SK-N-SH (cell line): ENCODE measurements at regions not wholly inside any gene's neighbourhood (a gene's known extent, or its start where the extent isn't known, plus 50 kb on each side); places are given as distances from the start of the nearest gene placed in this dataset.

Experiments
- CTCF ChIP-seq: fragments of 200-600 bp; sonication (generic); IDR thresholded peaks from 2 replicates; pipeline ENCODE4 v1.6.1; 2017; ENCODE audit warnings: antibody characterized with exemption, mild to moderate bottlenecking, moderate library complexity
- EP300 ChIP-seq, 2 experiments: IDR thresholded peaks; 2 replicates each; pipeline versions ENCODE4 v1.4.0 to v1.6.1; 2012; ENCODE audit warnings: borderline replicate concordance in 1 of 2, low read depth in 1 of 2, low read length in 1 of 2
- EZH2phosphoT487 ChIP-seq: fragments of 200-600 bp; sonication (generic); IDR thresholded peaks from 2 replicates; pipeline ENCODE4 v1.6.1; 2017; ENCODE audit warnings: low read depth, mixed run types, mild to moderate bottlenecking, antibody characterized with exemption, moderate library complexity, borderline replicate concordance
- GABPA ChIP-seq: IDR thresholded peaks from 2 replicates; pipeline ENCODE4 v1.4.0; 2012; ENCODE audit warnings: low read depth, mild to moderate bottlenecking
- JUND ChIP-seq: IDR thresholded peaks from 2 replicates; pipeline ENCODE4 v1.4.0; 2012
- MEF2A ChIP-seq: IDR thresholded peaks from 2 replicates; pipeline ENCODE4 v1.4.0; 2012; ENCODE audit warnings: low read depth, borderline replicate concordance
- POLR2AphosphoS5 ChIP-seq: IDR thresholded peaks from 2 replicates; pipeline ENCODE4 v1.6.1; 2012; ENCODE audit warnings: low read depth, low read length
- RAD21 ChIP-seq: IDR thresholded peaks from 2 replicates; pipeline ENCODE4 v1.6.1; 2012; ENCODE audit warnings: mild to moderate bottlenecking, low read length
- YY1 ChIP-seq: IDR thresholded peaks from 2 replicates; pipeline ENCODE4 v1.4.0; 2012; ENCODE audit warnings: low read depth, mild to moderate bottlenecking
- TF ChIP-seq, protein P1 (sequence below): IDR thresholded peaks from 2 replicates; pipeline ENCODE4 v1.4.0; 2012; ENCODE audit warnings: low read depth

DNA sequence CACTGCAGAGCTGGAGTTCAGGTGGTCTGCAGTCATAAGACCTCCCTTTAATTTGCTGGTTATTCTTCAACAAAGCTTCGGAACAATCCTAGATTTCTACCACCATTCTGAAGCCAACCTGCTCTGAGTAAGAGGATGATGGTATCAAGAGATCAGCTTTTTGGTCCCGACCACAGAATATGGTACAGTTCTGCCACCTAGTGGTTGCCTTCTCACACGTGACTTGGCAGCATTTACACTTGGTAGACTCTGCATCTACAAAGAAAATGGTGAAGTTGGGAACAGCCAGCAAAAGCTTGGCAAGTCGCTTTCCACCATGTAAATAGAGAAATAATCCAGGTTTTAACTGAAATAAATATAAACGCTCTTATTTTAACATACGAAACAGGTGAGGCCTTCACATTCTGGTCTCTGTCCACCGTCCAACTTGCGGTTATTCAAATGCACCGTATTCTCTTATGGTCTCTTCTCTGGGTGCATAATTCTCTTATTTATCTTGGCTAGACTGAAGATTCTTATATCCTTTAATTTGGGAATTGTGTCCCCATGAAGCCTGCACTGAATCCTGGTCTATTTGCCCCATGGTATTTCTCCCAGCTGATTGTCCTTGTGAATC is 173.9 kb upstream of the GRM3 start:
- no peak for TF ChIP-seq GABPA
- TF ChIP-seq CTCF, result peak; percentile 97
- TF ChIP-seq EP300 (IDR thresholded peaks at IDR 0.05; ENCODE audit: borderline replicate concordance in 1 of 2, low read depth in 1 of 2, low read length in 1 of 2), result no peak
- TF ChIP-seq, protein P1, sequence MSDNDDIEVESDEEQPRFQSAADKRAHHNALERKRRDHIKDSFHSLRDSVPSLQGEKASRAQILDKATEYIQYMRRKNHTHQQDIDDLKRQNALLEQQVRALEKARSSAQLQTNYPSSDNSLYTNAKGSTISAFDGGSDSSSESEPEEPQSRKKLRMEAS, result peak; percentile 34; the same call in 1 of the 2 replicates
- TF ChIP-seq MEF2A, result no peak
- no peak for TF ChIP-seq JUND
- no peak for TF ChIP-seq YY1
- no peak for TF ChIP-seq POLR2AphosphoS5
- TF ChIP-seq RAD21, result peak; percentile 95
- TF ChIP-seq EZH2phosphoT487, result no peak
